Activated CD4-positive, alpha-beta T cell treated with anti-CD3 and anti-CD28 coated beads, Interleukin-2, Interleukin-6, amounts not matched to agents 100 ng/mL and 50 ng/mL, durations not matched to agents 16 hours and 8 hours (primary cell): ENCODE measurements at regions not wholly inside any gene's neighbourhood (a gene's known extent, or its start where the extent isn't known, plus 50 kb on each side); places are given as distances from the start of the nearest gene placed in this dataset.
"Not testable (repeated sequence)": the region's sequence is repeated elsewhere in the genome, so short reads cannot be mapped to it uniquely, and the experiment has no call there.

Experiments used
- DNase-seq: peaks from one replicate; pipeline ENCODE4 v3.0.0-alpha.2; 2020

DNA sequence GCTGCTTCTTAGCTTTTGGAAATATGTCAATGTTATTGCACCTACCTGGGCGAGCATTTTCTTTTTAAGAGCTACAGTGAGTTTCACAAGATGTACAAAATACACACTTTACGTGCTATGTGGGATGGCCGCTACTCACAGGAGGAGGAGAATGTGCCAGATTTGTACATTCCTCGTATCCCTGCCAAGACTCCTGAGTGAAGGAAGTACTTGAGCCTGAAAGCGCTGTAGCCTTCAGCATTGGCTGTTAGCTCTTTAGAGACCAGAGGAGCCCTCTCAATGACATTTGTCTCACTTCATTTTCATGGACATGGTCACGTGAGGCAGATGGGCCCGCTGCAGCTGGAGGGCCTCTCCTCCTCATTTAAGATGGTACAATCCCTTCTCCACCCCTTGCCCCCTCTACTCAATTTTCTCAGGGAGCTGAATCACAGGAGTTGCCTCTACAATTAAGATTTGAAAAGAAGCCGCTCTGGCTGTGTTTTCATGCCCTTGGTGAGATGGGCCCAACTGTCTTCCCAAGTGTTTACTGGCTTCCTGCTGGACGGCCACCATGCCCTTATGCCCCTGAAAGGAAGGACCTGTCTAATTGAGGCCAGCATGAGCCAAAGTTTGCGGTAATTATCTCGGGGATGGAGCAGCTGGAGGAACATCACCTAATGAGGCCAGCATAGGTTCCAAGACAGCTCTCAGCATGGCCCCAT lies 442.6 kb downstream of the PRDM2 start:
- no peak for DNase-seq

- no peak for DNase-seq
Measured at GRCh38 chr1:14143777-14144176, 443.8 kb downstream of the PRDM2 start.

DNA sequence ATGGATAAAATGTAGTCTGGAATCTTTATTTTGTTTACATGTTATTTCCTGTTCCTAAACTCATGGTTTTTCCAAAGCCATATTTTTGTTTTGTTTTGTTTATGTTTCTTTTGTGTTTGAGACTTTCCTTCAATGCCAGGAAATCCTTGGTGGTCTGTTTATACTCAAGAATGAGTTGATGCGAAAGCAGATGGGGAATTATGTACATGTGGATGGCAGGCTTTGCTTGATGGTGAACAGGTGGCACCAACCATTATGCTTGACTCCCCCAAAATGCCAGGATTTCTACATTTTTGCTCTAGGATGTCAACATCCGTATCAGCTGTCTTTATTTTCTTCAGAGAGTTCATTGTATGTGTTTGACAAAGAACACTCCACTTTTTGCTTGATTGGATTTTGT lies 448.5 kb downstream of the PRDM2 start:
- no peak for DNase-seq

GRCh38 chr1:14149431-14149830 lies 449.1 kb upstream of the KAZN start:
- DNase-seq: no peak

DNA sequence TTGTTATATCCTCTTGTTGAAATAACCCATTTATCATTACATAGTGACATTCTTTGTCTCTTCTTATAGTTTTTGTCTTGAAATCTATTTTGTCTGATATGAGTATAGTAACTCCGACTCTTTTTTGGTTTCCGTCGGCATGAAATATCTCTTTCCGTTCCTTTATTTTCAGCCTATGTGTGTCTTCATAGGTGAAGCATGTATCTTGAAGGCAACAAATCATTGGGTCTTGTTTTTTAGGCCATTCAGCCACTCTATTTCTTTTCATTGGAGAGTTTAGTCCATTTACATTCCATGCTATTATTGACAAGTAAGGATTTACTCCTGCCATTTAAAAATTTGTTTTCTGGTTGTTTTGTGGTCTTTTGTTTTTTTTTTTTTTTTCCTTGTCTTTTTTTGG lies 441.9 kb upstream of the KAZN start:
- no peak for DNase-seq

- DNase-seq: no peak
Measured at GRCh38 chr1:14160781-14161180, 437.7 kb upstream of the KAZN start.

GRCh38 chr1:14163246-14163645 lies 435.2 kb upstream of the KAZN start:
- DNase-seq: no peak

GRCh38 chr1:14165371-14165801 lies 433.1 kb upstream of the KAZN start:
- DNase-seq: no peak

- no peak for DNase-seq
Measured at GRCh38 chr1:14167884-14168283, 430.6 kb upstream of the KAZN start.

DNA sequence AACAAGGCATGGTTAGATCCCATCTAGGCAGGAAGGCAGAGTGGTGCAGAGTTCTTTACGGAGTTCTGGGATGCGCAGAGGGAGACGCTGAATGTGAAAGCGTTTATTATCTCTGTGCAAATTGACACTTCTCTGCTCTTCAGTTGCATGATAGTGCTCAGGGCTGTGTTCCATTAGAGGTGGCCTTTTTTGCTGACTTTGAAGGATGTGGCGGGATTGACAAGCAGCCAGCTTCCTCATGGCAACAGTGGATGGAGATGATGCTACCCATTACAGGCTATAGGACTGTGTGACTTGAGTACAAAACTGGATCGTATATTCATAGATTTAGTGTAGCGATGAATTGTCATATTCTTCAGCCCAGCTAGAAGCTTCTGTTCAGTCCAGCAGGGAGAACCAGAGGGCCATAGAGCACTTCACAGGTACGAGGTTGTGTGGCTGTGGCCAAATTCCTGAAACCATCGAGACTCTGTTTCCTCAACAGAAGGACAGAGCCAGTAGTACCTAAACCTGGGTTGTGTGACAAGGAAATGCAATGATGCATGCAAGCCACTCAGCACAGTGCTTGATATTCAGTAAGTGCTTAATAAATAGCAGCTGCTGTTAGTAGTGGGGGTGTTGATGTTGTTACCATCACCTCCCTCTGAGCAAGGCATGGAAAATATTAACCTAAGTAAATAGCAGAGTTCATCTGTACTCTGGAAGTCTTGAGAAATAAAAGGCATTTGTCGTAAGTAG lies 430.0 kb upstream of the KAZN start:
- no peak for DNase-seq

- DNase-seq: no peak
Measured at GRCh38 chr1:14173598-14173997, 424.9 kb upstream of the KAZN start.

DNA sequence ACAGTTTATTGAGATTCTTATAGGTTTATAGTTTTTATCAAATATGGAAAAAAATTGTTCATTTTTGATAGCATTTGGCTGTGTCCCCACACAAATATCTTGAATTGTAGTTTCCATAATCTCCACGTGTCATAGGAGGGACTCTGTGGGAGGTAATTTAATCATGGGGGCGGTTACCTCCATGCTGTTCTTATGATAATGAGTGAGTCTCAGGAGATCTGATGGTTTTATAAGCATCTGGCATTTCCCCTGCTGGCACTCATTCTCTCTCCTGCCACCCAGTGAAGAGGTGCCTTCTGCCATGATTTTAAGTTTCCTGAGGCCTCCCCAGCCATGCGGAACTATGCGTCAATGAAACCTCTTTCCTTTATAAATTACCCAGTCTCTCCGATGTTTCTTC lies 420.6 kb upstream of the KAZN start:
- DNase-seq: not testable (repeated sequence)

DNA sequence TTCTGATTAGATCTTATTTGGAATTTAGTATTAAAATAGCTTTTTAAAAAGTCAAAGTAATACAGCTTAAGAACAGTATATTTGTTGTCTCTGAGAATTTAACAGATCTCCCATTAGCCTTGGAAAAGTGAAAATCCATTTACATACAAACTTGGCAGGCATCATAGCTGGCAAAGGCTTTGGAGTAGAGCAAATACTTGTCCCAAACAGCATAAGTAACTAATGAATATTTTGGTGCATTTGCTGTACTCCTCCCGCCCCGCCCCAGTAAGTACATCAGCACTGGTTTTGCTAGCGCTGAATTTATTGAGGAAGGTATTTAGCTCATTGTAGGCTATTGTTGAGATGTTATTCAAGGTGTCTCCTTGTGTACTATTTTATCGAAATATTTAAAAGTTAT lies 417.7 kb upstream of the KAZN start:
- DNase-seq: no peak

DNA sequence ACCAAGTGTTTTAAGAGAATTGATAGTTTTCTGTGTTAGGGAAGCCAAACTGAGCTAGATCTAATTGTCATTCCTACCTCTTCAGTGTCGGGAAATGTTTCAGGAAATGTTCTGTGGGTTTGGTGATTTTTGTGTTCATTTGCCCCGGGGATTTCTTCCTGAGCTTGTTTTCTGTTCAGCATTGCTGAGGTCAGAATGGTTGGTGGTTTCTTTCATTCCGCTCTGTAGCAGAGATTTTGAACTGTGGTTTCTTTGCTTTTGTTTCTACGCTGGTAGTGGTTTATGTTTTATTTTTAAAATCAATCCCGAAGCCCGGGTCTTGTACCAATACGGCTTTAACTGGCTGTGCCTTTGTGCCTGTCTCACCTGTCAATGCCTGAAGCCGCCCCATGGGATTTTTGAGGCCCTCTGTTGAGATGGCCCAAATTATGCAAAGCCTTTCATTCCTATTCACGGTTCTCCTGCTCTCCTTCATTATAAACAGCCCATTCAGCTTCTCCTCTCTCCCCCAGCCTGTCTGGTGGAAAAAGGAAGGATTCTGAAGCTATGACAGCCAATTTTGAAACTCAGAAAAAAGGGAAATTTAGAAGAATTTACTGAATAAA lies 417.2 kb upstream of the KAZN start:
- no peak for DNase-seq

- no peak for DNase-seq
Measured at GRCh38 chr1:14182856-14183255, 415.6 kb upstream of the KAZN start.

DNA sequence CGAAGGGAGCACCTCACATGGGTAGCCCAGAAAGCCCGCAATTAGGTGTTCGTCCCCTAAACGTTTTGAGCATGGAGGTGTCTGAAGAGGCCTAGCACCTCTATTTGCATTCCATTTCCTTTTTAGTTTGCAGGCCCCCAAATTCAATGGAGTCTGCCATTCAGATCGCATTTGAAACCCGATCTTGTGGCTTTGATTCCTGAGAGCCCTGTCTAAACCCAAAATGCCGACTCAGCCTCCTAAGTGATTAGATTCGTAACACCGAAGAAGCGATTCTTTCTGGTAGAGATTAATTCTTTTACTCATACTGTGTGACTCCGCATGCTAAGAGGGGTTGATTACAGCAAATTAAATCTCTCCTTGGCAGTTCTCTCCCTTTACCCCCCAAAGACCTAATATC lies 415.2 kb upstream of the KAZN start:
- DNase-seq: no peak

DNA sequence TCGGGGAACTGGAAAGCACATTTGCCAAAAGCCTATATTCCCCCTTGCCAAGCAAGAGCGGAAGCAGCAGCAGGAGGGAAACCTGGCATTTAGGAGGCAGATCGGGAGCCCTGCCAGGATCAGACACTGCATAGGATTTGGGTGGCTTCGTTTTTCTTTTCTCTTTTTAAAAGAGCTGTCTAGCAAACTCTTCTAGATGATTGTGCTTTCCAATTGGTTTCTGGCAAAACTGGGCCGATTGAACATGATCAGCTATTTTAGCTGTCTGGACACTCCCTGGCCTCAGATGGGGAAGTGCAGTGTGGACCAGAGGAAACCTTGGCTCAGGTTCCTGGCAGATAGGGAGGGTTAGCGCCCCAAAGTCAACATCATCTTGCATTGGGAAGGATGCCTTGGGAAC lies 414.0 kb upstream of the KAZN start:
- no peak for DNase-seq

DNA sequence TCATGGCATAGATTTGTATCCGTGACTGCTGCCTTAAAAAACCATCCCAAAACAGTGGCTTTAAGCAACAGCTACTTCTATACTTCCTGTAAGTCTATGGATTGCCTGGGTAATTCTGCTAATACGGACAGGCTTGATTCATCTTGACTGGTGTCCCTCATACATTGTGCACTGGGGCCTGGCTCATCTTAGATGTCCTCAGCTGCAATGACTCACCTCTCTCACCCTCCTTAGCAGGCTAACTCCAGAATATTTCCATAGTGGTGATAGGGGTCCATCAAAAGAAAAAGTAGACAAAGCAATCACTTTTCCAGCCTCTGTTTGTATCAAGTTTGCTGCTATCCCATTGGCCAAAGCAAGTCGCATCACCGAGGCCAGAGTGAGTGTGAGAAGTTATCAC lies 409.1 kb upstream of the KAZN start:
- DNase-seq: no peak

GRCh38 chr1:14190508-14190907 lies 408.0 kb upstream of the KAZN start:
- no peak for DNase-seq

GRCh38 chr1:14194511-14194910 lies 404.0 kb upstream of the KAZN start:
- no peak for DNase-seq

DNA sequence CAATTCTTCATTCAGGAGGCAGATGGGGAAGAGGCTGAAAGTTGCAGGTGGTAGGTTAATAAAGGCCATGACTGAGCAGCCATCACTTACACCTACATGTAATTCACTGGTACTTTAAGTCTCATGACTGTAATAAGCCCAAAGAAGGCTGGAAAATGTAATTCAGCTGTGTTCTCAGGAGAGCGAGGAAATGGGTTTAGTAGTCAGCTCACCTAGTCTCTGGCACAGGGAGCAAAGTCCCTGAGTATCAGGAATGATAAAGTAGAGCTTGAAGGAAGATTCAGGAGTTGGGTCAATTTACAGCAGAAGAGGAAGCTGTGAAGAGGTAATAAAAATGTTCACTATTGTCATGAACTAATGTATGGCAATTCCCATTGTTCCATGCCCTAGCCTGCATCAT lies 393.4 kb upstream of the KAZN start:
- DNase-seq: no peak

DNA sequence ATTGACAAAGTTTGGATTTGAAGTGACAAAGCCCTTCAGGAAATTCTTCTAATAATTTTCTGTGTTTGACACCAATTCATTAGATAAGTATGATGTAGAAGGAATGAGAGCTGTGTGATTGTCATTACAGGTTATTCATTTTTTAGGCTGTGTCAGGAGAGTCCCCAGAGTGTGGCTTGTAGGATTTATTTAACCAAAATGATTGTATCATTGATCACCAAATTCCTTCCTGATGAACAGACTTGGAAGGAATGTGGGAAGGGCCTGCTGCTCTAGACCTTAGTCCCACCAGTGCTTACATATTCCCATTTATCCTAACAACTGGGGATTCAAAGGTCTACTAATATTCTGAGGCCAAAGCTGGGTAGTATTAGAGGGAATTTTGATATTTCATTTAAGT lies 383.3 kb upstream of the KAZN start:
- no peak for DNase-seq

- no peak for DNase-seq
Measured at GRCh38 chr1:14217384-14217783, 381.1 kb upstream of the KAZN start.

- DNase-seq: no peak
Measured at GRCh38 chr1:14220324-14220723, 378.2 kb upstream of the KAZN start.
